SK-N-MC (cell line): ENCODE measurements at regions not wholly inside any gene's neighbourhood (a gene's known extent, or its start where the extent isn't known, plus 50 kb on each side); places are given as distances from the start of the nearest gene placed in this dataset.

Source experiments
- EZH2 ChIP-seq: fragments of 200-600 bp; sonication (generic); IDR thresholded peaks from one replicate; pipeline ENCODE4 v1.6.1; 2017; ENCODE audit warnings: antibody characterized with exemption
- FOXP2 ChIP-seq: optimal IDR thresholded peaks from 2 replicates; pipeline ENCODE3; 2011; ENCODE audit warnings: mild to moderate bottlenecking, moderate library complexity; ENCODE audit not compliant: insufficient read depth; ENCODE audit errors: extremely low read length, control extremely low read depth
- POLR2AphosphoS5 ChIP-seq: IDR thresholded peaks from 2 replicates; pipeline ENCODE4 v1.6.1; 2012; ENCODE audit warnings: mild to moderate bottlenecking, low read depth, low read length, borderline replicate concordance

- TF ChIP-seq POLR2AphosphoS5: no peak
- no peak for TF ChIP-seq EZH2
- TF ChIP-seq FOXP2: no peak
Measured at GRCh38 chr15:38720893-38721567, 156.4 kb upstream of the RASGRP1 start.
